OCI-LY3 (cell line): ENCODE measurements at regions not wholly inside any gene's neighbourhood (a gene's known extent, or its start where the extent isn't known, plus 50 kb on each side); places are given as distances from the start of the nearest gene placed in this dataset.

ENCODE experiments used
- H2AFZ ChIP-seq: fragments of 200-600, 300-600 bp; shearing (Covaris generic); 2 replicates; pipeline ENCODE4 v1.6.0; 2014; ENCODE audit warnings: antibody characterized with exemption, low read depth, low read length
- H3K27ac ChIP-seq: fragments of 200-600, 300-600 bp; sonication (generic); 2 replicates; pipeline ENCODE4 v1.5.1; 2014; ENCODE audit warnings: mild to moderate bottlenecking, low read length, moderate library complexity, mixed read lengths
- H3K27me3 ChIP-seq: fragments of 200-600, 300-600 bp; sonication (generic); 2 replicates; pipeline ENCODE4 v1.6.1; 2014; ENCODE audit warnings: low read depth, low read length, mixed read lengths
- H3K36me3 ChIP-seq: fragments of 200-600, 300-600 bp; sonication (generic); replicated peaks from 2 replicates; pipeline ENCODE3; 2014; ENCODE audit warnings: low read depth, low read length, mixed read lengths
- H3K4me1 ChIP-seq: fragments of 300-600, 200-600 bp; sonication (generic); 2 replicates; pipeline ENCODE4 v1.6.1; 2014; ENCODE audit warnings: low read length, mixed read lengths
- H3K4me2 ChIP-seq: fragments of 200-600, 300-600 bp; sonication (generic); 2 replicates; pipeline ENCODE4 v1.6.1; 2014; ENCODE audit warnings: low read length, mixed read lengths
- H3K4me3 ChIP-seq: fragments of 300-600, 200-600 bp; sonication (generic); 2 replicates; pipeline ENCODE4 v1.5.1; 2014; ENCODE audit warnings: antibody characterized with exemption, mild to moderate bottlenecking, low read length, moderate library complexity
- H3K79me2 ChIP-seq: fragments of 300-600, 200-600 bp; shearing (Covaris generic); 2 replicates; pipeline ENCODE4 v1.6.1; 2014; ENCODE audit warnings: mild to moderate bottlenecking, low read length, mixed read lengths
- H3K9ac ChIP-seq: fragments of 300-600, 200-600 bp; shearing (Covaris generic); 2 replicates; pipeline ENCODE4 v1.6.0; 2014; ENCODE audit warnings: mild to moderate bottlenecking, low read length, moderate library complexity
- H3K9me3 ChIP-seq: fragments of 200-600, 300-600 bp; shearing (Covaris generic); 2 replicates; pipeline ENCODE4 v1.6.1; 2014; ENCODE audit warnings: low read length, mixed read lengths; ENCODE audit not compliant: insufficient read depth
- H4K20me1 ChIP-seq: fragments of 200-600, 300-600 bp; sonication (generic); 2 replicates; pipeline ENCODE4 v1.6.1; 2016; ENCODE audit warnings: low read length, mixed read lengths; ENCODE audit not compliant: insufficient read depth
- EZH2phosphoT487 ChIP-seq: fragments of 200-600 bp; shearing (Covaris generic); IDR thresholded peaks from 2 replicates; pipeline ENCODE4 v1.6.1; 2018; ENCODE audit warnings: antibody characterized with exemption, mixed run types, low read depth
- TF ChIP-seq, protein P1 (sequence below): fragments of 200-600, 300-600 bp; sonication (generic); IDR thresholded peaks from 2 replicates; pipeline ENCODE4 v1.5.1; 2014; ENCODE audit warnings: antibody characterized with exemption, low read length, low read depth

DNA sequence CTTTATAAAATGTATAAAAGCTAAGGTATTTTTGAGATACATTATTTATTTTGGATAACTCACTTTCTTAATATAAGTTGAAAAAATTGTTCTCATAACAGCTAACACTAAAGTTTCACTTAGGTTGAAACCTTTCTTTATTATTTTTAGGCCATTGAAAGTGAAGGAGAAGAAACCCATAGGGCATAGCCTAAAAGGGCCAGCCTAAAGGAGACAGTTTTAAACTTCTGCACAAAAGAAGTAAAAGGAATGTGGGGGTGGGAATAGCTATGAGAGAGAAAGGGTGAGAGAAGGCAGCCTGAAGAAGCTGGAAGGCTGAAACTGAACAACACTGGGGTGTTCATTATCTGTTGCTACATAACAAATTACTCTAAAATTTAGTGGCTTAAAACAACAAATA lies 57.6 kb upstream of the RAPGEF2 start:
- no peak overlapping the region for H3K9ac ChIP-seq
- H3K4me1 ChIP-seq, result peaks cover 5% of the 10 kb centered on the region; the same call in 1 of the 2 replicates

DNA sequence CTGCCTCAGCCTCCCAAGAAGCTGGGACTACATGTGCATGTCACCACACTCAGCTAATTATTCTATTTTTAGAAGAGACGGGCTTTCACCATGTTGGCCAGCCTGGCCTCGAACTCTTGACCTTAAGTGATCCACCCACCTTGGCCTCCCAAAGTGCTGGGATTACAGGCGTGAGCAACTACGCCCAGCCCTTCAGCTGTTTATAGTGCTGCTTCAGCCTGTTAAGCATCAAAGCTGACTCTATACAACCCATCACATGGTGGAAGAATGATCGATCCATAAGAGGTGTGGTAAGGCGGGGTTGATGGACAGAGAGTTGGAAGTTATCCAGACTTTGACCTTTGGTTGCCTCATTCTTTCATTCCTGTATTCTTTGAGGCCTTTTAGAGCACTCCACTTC lies 56.2 kb upstream of the RAPGEF2 start:
- Histone ChIP-seq H3K4me3 (no peak overlapping the region), H3K27me3 (peaks cover 70% of the 10 kb centered on the region), H2AFZ (no peak overlapping the region), H3K27ac (no peak overlapping the region), H3K79me2 (no peaks in the 10 kb centered on the region), H3K9me3 (no peaks in the 10 kb centered on the region), H3K4me1 (peaks cover 13% of the 10 kb centered on the region), H3K4me2 (no peak overlapping the region), H4K20me1 (no peaks in the 10 kb centered on the region), H3K36me3 (no peaks in the 10 kb centered on the region), H3K9ac (no peak overlapping the region)
- no peak for TF ChIP-seq EZH2phosphoT487
- TF ChIP-seq, protein P1, sequence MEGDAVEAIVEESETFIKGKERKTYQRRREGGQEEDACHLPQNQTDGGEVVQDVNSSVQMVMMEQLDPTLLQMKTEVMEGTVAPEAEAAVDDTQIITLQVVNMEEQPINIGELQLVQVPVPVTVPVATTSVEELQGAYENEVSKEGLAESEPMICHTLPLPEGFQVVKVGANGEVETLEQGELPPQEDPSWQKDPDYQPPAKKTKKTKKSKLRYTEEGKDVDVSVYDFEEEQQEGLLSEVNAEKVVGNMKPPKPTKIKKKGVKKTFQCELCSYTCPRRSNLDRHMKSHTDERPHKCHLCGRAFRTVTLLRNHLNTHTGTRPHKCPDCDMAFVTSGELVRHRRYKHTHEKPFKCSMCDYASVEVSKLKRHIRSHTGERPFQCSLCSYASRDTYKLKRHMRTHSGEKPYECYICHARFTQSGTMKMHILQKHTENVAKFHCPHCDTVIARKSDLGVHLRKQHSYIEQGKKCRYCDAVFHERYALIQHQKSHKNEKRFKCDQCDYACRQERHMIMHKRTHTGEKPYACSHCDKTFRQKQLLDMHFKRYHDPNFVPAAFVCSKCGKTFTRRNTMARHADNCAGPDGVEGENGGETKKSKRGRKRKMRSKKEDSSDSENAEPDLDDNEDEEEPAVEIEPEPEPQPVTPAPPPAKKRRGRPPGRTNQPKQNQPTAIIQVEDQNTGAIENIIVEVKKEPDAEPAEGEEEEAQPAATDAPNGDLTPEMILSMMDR, result no peak

More for the DNA sequence above, 57.6 kb upstream of the RAPGEF2 start:
- no peak overlapping the region for H3K4me2 ChIP-seq
- no peaks in the 10 kb centered on the region for H3K79me2 ChIP-seq
- H3K36me3 ChIP-seq, result no peaks in the 10 kb centered on the region
- H2AFZ ChIP-seq, result no peak overlapping the region
- H3K9me3 ChIP-seq, result no peaks in the 10 kb centered on the region
- H4K20me1 ChIP-seq, result no peaks in the 10 kb centered on the region
- H3K4me3 ChIP-seq, result no peak overlapping the region
- TF ChIP-seq EZH2phosphoT487, result no peak
- TF ChIP-seq, protein P1, result no peak
- H3K27me3 ChIP-seq, result peaks cover 72% of the 10 kb centered on the region
- H3K27ac ChIP-seq, result no peak overlapping the region

DNA sequence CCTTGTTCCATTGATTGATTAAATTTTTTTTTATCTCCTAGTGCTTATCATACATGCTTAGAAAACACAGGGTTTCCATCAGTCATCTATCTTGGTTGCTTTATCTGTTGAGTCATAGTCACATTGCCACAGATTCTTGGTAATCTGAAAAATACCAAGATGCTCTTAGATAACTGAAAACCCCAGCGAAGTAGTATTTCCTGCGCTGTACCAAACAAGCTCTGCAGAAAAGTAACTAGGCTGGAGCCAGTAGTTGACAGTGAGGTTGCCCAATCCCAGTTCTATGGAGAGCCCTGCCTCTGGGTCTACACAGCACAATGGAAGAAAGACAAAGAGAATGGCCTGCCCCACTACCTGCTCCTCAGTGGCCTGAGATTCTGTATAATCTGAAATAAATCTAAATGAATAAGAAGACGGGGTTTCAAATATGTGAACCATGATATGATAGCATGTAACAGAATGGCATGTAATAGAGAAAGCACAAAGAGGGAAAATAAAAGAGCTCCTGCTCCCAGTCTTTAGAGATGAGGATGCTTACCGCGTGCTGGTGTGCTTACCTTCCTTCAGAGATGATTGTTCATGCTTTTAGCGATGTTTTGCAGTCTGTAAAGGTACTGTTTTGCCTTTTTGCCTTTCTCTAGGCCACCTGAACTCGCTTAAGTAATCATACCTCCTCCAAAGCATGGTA lies 55.3 kb upstream of the RAPGEF2 start:
- no peak overlapping the region for H2AFZ ChIP-seq
- H3K27ac ChIP-seq, result no peak overlapping the region
- no peaks in the 10 kb centered on the region for H4K20me1 ChIP-seq
- H3K79me2 ChIP-seq, result no peaks in the 10 kb centered on the region
- H3K9me3 ChIP-seq, result no peaks in the 10 kb centered on the region
- peaks cover 15% of the 10 kb centered on the region for H3K4me1 ChIP-seq
- no peak overlapping the region for H3K9ac ChIP-seq
- no peak overlapping the region for H3K4me2 ChIP-seq
- TF ChIP-seq, protein P1, result no peak
- TF ChIP-seq EZH2phosphoT487, result no peak
- no peak overlapping the region for H3K4me3 ChIP-seq
- H3K27me3 ChIP-seq, result peaks cover 66% of the 10 kb centered on the region
- no peaks in the 10 kb centered on the region for H3K36me3 ChIP-seq

DNA sequence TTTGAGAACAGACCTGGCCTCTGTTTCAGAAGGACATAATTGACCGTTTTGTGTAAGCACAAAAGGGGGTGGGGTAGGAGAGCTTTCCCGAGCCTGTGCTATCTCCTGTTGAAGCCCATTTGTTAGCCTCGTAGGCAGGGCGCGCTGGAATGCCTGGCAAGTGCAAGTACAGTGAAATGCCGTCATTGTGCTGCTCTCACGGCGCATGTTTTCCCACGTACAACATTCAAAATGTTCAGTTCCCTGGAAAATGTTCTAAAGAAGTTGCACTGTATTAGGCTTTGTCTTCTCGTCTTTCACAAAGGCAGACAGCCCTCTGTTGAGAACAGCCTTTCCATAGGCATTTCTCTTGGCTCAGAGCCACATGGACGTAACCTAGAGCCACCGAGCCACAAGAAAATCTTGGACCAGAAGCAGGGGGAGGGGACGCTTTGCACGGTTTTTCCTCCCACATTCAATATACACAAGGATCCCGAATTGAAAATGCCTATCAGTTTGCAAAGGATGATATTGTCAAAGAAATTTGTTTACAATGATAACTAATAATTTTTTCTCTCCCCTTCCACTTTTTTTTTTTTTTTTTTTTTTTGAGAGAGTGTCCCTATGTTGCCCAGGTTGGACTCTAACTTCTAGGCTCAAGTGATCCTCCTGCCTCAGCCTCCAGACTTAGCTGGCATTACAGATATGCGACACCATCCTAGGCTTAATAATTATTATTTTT lies 54.6 kb upstream of the RAPGEF2 start:
- Histone ChIP-seq H3K4me3 (no peak overlapping the region), H3K9ac (no peak overlapping the region), H2AFZ (no peak overlapping the region), H4K20me1 (no peaks in the 10 kb centered on the region), H3K9me3 (no peaks in the 10 kb centered on the region), H3K4me1 (peaks cover 15% of the 10 kb centered on the region), H3K4me2 (no peak overlapping the region), H3K79me2 (no peaks in the 10 kb centered on the region), H3K27me3 (peaks cover 64% of the 10 kb centered on the region), H3K27ac (no peak overlapping the region), H3K36me3 (no peaks in the 10 kb centered on the region)
- TF ChIP-seq EZH2phosphoT487, result no peak
- TF ChIP-seq, protein P1, result no peak
